Stimulated activated memory B cell treated with anti-CD40 and anti-IgM and Interleukin-4, amounts not matched to agents 10 μg/mL and 1 μg/mL and 100 μg/mL, for 72 hours (primary cell): ENCODE measurements at regions not wholly inside any gene's neighbourhood (a gene's known extent, or its start where the extent isn't known, plus 50 kb on each side); places are given as distances from the start of the nearest gene placed in this dataset.
A peak's percentile ranks its signal among the peaks of the same experiment; 100 is the strongest.

Experiments used
- ATAC-seq: fragments of 150-1000 bp; cut with Tn5 transposase; 2 replicates; pipeline ENCODE4 v1.10.0; 2021
- H3K27ac Mint-ChIP-seq: one replicate; pipeline ENCODE4 v1.8.0; 2022; ENCODE audit warnings: mild to moderate bottlenecking, mixed read lengths
- H3K27me3 Mint-ChIP-seq: one replicate; pipeline ENCODE4 v1.8.0; 2022; ENCODE audit warnings: mixed read lengths
- H3K36me3 Mint-ChIP-seq: one replicate; pipeline ENCODE4 v1.8.0; 2022; ENCODE audit warnings: mixed read lengths
- H3K4me1 Mint-ChIP-seq: one replicate; pipeline ENCODE4 v1.8.0; 2022; ENCODE audit warnings: mixed read lengths
- H3K4me3 Mint-ChIP-seq: one replicate; pipeline ENCODE4 v1.8.0; 2022; ENCODE audit warnings: mild to moderate bottlenecking, moderate library complexity, mixed read lengths
- H3K9me3 Mint-ChIP-seq: one replicate; pipeline ENCODE4 v1.8.0; 2022; ENCODE audit warnings: mixed read lengths

GRCh38 chr2:172215172-172215935, 112.7 kb upstream of the DLX2 start:
- Mint-ChIP-seq H3K4me1 (no peaks in the 10 kb centered on the region), H3K4me3 (no peak overlapping the region), H3K27ac (no peak overlapping the region), H3K27me3 (peaks cover 28% of the 10 kb centered on the region), H3K9me3 (no peaks in the 10 kb centered on the region), H3K36me3 (no peaks in the 10 kb centered on the region)
- ATAC-seq = peak; percentile 54

GRCh38 chr2:172215936-172216335, 113.2 kb upstream of the DLX2 start:
- H3K36me3 Mint-ChIP-seq = no peaks in the 10 kb centered on the region
- H3K27ac Mint-ChIP-seq = no peak overlapping the region
- no peak for ATAC-seq
- H3K4me3 Mint-ChIP-seq = no peak overlapping the region
- H3K9me3 Mint-ChIP-seq = no peaks in the 10 kb centered on the region
- H3K4me1 Mint-ChIP-seq = no peaks in the 10 kb centered on the region
- H3K27me3 Mint-ChIP-seq = peaks cover 28% of the 10 kb centered on the region

- peak; percentile 45 for ATAC-seq
- Mint-ChIP-seq H3K4me3 (no peak overlapping the region), H3K9me3 (no peaks in the 10 kb centered on the region), H3K36me3 (no peaks in the 10 kb centered on the region), H3K4me1 (no peaks in the 10 kb centered on the region), H3K27me3 (peaks cover 28% of the 10 kb centered on the region), H3K27ac (no peak overlapping the region)
Measured at GRCh38 chr2:172216477-172216876, 113.8 kb upstream of the DLX2 start.

- peaks cover 25% of the 10 kb centered on the region for H3K27me3 Mint-ChIP-seq
- no peak overlapping the region for H3K4me3 Mint-ChIP-seq
- H3K9me3 Mint-ChIP-seq = no peaks in the 10 kb centered on the region
- no peak for ATAC-seq
- no peaks in the 10 kb centered on the region for H3K36me3 Mint-ChIP-seq
- no peak overlapping the region for H3K27ac Mint-ChIP-seq
- no peaks in the 10 kb centered on the region for H3K4me1 Mint-ChIP-seq
Measured at GRCh38 chr2:172219201-172219600, 116.5 kb upstream of the DLX2 start.

GRCh38 chr2:172220121-172220520, 117.4 kb upstream of the DLX2 start:
- no peaks in the 10 kb centered on the region for H3K9me3 Mint-ChIP-seq
- no peaks in the 10 kb centered on the region for H3K36me3 Mint-ChIP-seq
- no peak for ATAC-seq
- no peak overlapping the region for H3K4me3 Mint-ChIP-seq
- no peaks in the 10 kb centered on the region for H3K4me1 Mint-ChIP-seq
- H3K27ac Mint-ChIP-seq = no peak overlapping the region
- peaks cover 31% of the 10 kb centered on the region for H3K27me3 Mint-ChIP-seq

- Mint-ChIP-seq H3K4me1 (no peaks in the 10 kb centered on the region), H3K27me3 (peaks cover 40% of the 10 kb centered on the region), H3K27ac (no peak overlapping the region), H3K9me3 (no peaks in the 10 kb centered on the region), H3K4me3 (no peak overlapping the region), H3K36me3 (no peaks in the 10 kb centered on the region)
- ATAC-seq = no peak
Measured at GRCh38 chr2:172223601-172224054, 120.9 kb upstream of the DLX2 start.

- no peak for ATAC-seq
- Mint-ChIP-seq H3K4me3 (no peak overlapping the region), H3K4me1 (no peaks in the 10 kb centered on the region), H3K36me3 (no peaks in the 10 kb centered on the region), H3K27ac (no peak overlapping the region), H3K27me3 (peaks cover 40% of the 10 kb centered on the region), H3K9me3 (no peaks in the 10 kb centered on the region)
Measured at GRCh38 chr2:172225786-172226185, 123.1 kb upstream of the DLX2 start.

GRCh38 chr2:172226244-172227061, 123.8 kb upstream of the DLX2 start:
- H3K9me3 Mint-ChIP-seq = no peaks in the 10 kb centered on the region
- peaks cover 41% of the 10 kb centered on the region for H3K27me3 Mint-ChIP-seq
- no peaks in the 10 kb centered on the region for H3K36me3 Mint-ChIP-seq
- no peak overlapping the region for H3K4me3 Mint-ChIP-seq
- no peak overlapping the region for H3K27ac Mint-ChIP-seq
- no peaks in the 10 kb centered on the region for H3K4me1 Mint-ChIP-seq
- no peak for ATAC-seq

GRCh38 chr2:172227719-172228118, 125.0 kb upstream of the DLX2 start:
- H3K27me3 Mint-ChIP-seq = peaks cover 40% of the 10 kb centered on the region
- H3K4me1 Mint-ChIP-seq = no peaks in the 10 kb centered on the region
- no peaks in the 10 kb centered on the region for H3K36me3 Mint-ChIP-seq
- H3K4me3 Mint-ChIP-seq = no peak overlapping the region
- ATAC-seq = no peak
- no peaks in the 10 kb centered on the region for H3K9me3 Mint-ChIP-seq
- H3K27ac Mint-ChIP-seq = no peak overlapping the region

GRCh38 chr2:172228177-172228808, 125.6 kb upstream of the DLX2 start:
- Mint-ChIP-seq H3K4me1 (no peaks in the 10 kb centered on the region), H3K27ac (no peak overlapping the region), H3K9me3 (no peaks in the 10 kb centered on the region), H3K36me3 (no peaks in the 10 kb centered on the region), H3K27me3 (peaks cover 41% of the 10 kb centered on the region), H3K4me3 (no peak overlapping the region)
- ATAC-seq = no peak

GRCh38 chr2:172229125-172229524, 126.4 kb upstream of the DLX2 start:
- peaks cover 3% of the 10 kb centered on the region for H3K4me1 Mint-ChIP-seq
- H3K36me3 Mint-ChIP-seq = no peaks in the 10 kb centered on the region
- H3K4me3 Mint-ChIP-seq = no peak overlapping the region
- peaks cover 47% of the 10 kb centered on the region for H3K27me3 Mint-ChIP-seq
- no peak overlapping the region for H3K27ac Mint-ChIP-seq
- H3K9me3 Mint-ChIP-seq = no peaks in the 10 kb centered on the region
- ATAC-seq = no peak

- Mint-ChIP-seq H3K27me3 (peaks cover 47% of the 10 kb centered on the region), H3K27ac (no peak overlapping the region), H3K4me1 (peaks cover 16% of the 10 kb centered on the region), H3K9me3 (no peaks in the 10 kb centered on the region), H3K36me3 (no peaks in the 10 kb centered on the region), H3K4me3 (no peak overlapping the region)
- no peak for ATAC-seq
Measured at GRCh38 chr2:172230332-172230888, 127.7 kb upstream of the DLX2 start.

- Mint-ChIP-seq H3K27me3 (peaks cover 47% of the 10 kb centered on the region), H3K4me1 (peaks cover 19% of the 10 kb centered on the region), H3K9me3 (no peaks in the 10 kb centered on the region), H3K27ac (no peak overlapping the region), H3K4me3 (no peak overlapping the region), H3K36me3 (no peaks in the 10 kb centered on the region)
- peak; percentile 4 for ATAC-seq
Measured at GRCh38 chr2:172230889-172231401, 128.2 kb upstream of the DLX2 start.

- Mint-ChIP-seq H3K36me3 (no peaks in the 10 kb centered on the region), H3K27me3 (peaks cover 47% of the 10 kb centered on the region), H3K4me1 (peaks cover 19% of the 10 kb centered on the region), H3K9me3 (no peaks in the 10 kb centered on the region), H3K4me3 (no peak overlapping the region), H3K27ac (no peak overlapping the region)
- ATAC-seq = no peak
Measured at GRCh38 chr2:172231508-172231907, 128.8 kb upstream of the DLX2 start.
